HuH-7.5 (cell line): ENCODE measurements at regions not wholly inside any gene's neighbourhood (a gene's known extent, or its start where the extent isn't known, plus 50 kb on each side); places are given as distances from the start of the nearest gene placed in this dataset.
"Not testable (repeated sequence)": the region's sequence is repeated elsewhere in the genome, so short reads cannot be mapped to it uniquely, and the experiment has no call there.

ENCODE experiments used
- DNase-seq: peaks from one replicate; pipeline ENCODE4 v3.0.0; 2011; ENCODE audit warnings: low spot score

- DNase-seq, result no peak
Observed at GRCh38 chr7:23938215-23938614, 228.2 kb downstream of the STK31 start.

- peak; percentile 40 for DNase-seq
Observed at GRCh38 chr7:23938937-23939552, 229.0 kb downstream of the STK31 start.

- DNase-seq, result not testable (repeated sequence)
Observed at GRCh38 chr7:23939747-23940146, 229.7 kb downstream of the STK31 start.

GRCh38 chr7:23941551-23941950 lies 231.5 kb downstream of the STK31 start:
- DNase-seq, result no peak

GRCh38 chr7:23942032-23942431 lies 232.0 kb downstream of the STK31 start:
- no peak for DNase-seq

GRCh38 chr7:23944131-23944530 lies 234.1 kb downstream of the STK31 start:
- DNase-seq, result no peak

- DNase-seq, result no peak
Observed at GRCh38 chr7:23945472-23945871, 235.5 kb downstream of the STK31 start.

GRCh38 chr7:23955145-23955544 lies 245.1 kb downstream of the STK31 start:
- DNase-seq, result no peak

GRCh38 chr7:23955600-23956149 lies 245.7 kb downstream of the STK31 start:
- no peak for DNase-seq

- DNase-seq, result peak; percentile 25
Observed at GRCh38 chr7:23956772-23957576, 247.0 kb downstream of the STK31 start.

GRCh38 chr7:23959821-23960220 lies 249.8 kb downstream of the STK31 start:
- no peak for DNase-seq

GRCh38 chr7:23960361-23960760 lies 250.3 kb downstream of the STK31 start:
- DNase-seq, result no peak

- no peak for DNase-seq
Observed at GRCh38 chr7:23963461-23964165, 253.6 kb downstream of the STK31 start.

- DNase-seq, result no peak
Observed at GRCh38 chr7:23964715-23965114, 254.7 kb downstream of the STK31 start.

GRCh38 chr7:23965296-23965695 lies 255.3 kb downstream of the STK31 start:
- DNase-seq, result no peak

- no peak for DNase-seq
Observed at GRCh38 chr7:23966941-23967340, 256.9 kb downstream of the STK31 start.

- no peak for DNase-seq
Observed at GRCh38 chr7:23967949-23968599, 258.1 kb downstream of the STK31 start.

GRCh38 chr7:23968791-23969190 lies 258.8 kb downstream of the STK31 start:
- no peak for DNase-seq

- DNase-seq, result no peak
Observed at GRCh38 chr7:23969443-23969842, 259.4 kb downstream of the STK31 start.

- DNase-seq, result no peak
Observed at GRCh38 chr7:23970193-23970592, 260.2 kb downstream of the STK31 start.

GRCh38 chr7:23971031-23971430 lies 261.0 kb downstream of the STK31 start:
- no peak for DNase-seq

- DNase-seq, result no peak
Observed at GRCh38 chr7:23972057-23972456, 262.0 kb downstream of the STK31 start.
